Lower leg skin (tissue), 4 donors: ENCODE measurements at regions not wholly inside any gene's neighbourhood (a gene's known extent, or its start where the extent isn't known, plus 50 kb on each side); places are given as distances from the start of the nearest gene placed in this dataset.

Source experiments
- DNase-seq, 2 donors: peaks; one replicate each; pipeline ENCODE4 v3.0.0-alpha.2; 2019; ENCODE audit warnings: low spot score in 2 of 2
- H3K4me3 ChIP-seq: fragments of 200-600 bp; sonication (generic); 2 replicates; pipeline ENCODE4 v1.5.1; 2017; ENCODE audit warnings: mild to moderate bottlenecking, low read depth; ENCODE audit not compliant: poor library complexity, severe bottlenecking
- POLR2A ChIP-seq, 2 donors: fragments of 450-650 bp; IDR thresholded peaks; one replicate each; pipeline ENCODE4 v1.6.1; 2016 to 2017; ENCODE audit warnings: antibody characterized with exemption in 2 of 2, mild to moderate bottlenecking in 1 of 2, moderate library complexity in 1 of 2
- WGBS, 2 donors: methylation state at CpG; one replicate each; pipeline ENCODE4 v1.1.5; 2018; 5-methylcytosine and 5-hydroxymethylcytosine counted together
- intact Hi-C: fragments of 100-400 bp; cut with DNase I; formaldehyde crosslinking; loops from one replicate; pipeline ENCODE4 v1.15.0; 2023; ENCODE audit warnings: low total_unique reads
- TF ChIP-seq, protein P1 (sequence below), 3 donors: fragments of 450-650 bp; IDR thresholded peaks; one replicate each; pipeline ENCODE4 v1.5.1; 2016; ENCODE audit warnings: antibody characterized with exemption in 3 of 3, mild to moderate bottlenecking in 3 of 3, moderate library complexity in 2 of 3

DNA sequence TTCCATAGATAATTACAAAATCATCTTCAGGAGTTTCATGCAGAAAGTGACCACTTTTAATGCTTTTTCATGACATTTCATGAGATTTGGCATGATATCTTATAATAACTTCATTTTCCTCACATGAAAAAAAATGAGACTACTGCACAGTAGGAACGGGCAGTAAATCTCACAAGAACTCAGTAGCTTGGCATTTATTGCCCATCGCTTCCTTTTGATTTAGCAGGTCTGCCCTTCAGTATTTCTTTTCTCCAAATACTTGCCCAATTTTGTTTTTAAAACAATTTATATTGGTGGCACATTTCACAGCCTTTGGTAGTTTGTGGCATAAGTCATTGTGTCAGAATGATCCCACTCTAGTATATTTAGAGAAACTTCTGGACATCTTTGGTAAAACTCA, 711.8 kb upstream of the CHD1 start:
- DNase-seq, result no peak
- WGBS, 2 donors, result 74 to 76% methylated on average over 2 of the region's 2 CpGs
- TF ChIP-seq, protein P1, sequence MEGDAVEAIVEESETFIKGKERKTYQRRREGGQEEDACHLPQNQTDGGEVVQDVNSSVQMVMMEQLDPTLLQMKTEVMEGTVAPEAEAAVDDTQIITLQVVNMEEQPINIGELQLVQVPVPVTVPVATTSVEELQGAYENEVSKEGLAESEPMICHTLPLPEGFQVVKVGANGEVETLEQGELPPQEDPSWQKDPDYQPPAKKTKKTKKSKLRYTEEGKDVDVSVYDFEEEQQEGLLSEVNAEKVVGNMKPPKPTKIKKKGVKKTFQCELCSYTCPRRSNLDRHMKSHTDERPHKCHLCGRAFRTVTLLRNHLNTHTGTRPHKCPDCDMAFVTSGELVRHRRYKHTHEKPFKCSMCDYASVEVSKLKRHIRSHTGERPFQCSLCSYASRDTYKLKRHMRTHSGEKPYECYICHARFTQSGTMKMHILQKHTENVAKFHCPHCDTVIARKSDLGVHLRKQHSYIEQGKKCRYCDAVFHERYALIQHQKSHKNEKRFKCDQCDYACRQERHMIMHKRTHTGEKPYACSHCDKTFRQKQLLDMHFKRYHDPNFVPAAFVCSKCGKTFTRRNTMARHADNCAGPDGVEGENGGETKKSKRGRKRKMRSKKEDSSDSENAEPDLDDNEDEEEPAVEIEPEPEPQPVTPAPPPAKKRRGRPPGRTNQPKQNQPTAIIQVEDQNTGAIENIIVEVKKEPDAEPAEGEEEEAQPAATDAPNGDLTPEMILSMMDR (IDR thresholded peaks at IDR 0.05), result no peak
- no peak for TF ChIP-seq POLR2A (IDR thresholded peaks at IDR 0.05)
- intact Hi-C loops, result no loop called here
- no peak overlapping the region for H3K4me3 ChIP-seq

DNA sequence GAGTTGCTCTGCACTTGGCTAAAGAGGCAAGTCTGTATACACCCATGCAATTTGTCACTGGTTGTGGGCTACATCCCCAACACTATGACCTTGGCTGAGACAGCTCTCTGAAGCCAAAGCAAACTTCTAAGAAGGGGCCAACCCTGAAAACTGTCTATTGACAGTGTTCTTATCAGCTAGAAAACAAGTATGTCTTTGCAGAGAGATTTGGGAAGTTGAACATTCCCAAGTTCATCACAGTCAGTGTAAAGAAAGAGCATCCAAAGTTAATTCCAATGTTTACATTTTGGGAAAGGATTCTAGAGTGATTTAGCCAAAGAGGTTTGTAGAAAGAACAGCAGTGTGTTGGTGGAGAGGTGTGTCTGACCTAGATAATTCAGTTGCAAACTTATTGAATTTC, 711.1 kb upstream of the CHD1 start:
- intact Hi-C loops, result no loop called here
- no peak for DNase-seq

DNA sequence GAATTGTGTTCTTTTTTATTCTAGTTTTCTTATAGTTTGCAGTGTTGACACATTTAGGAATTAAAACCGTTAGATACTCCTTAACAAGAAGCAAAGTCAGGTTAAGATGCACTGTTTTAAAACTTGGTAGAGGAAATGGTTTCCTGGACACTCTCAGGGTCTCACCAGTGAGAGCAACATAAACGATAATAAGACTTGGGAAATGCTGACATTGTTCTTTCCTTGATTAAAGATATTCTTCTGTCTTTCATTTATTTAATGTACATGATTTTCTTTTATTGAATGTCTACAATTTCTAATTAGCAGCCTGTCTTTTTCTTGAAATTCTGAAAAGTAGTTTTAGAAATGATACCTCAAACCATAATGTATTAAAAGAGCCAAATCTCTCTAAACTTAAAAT, 707.9 kb upstream of the CHD1 start:
- intact Hi-C loops, result no loop called here
- no peak for DNase-seq
- H3K4me3 ChIP-seq, result no peak overlapping the region
- 71 to 79% methylated on average over 2 of the region's 2 CpGs for WGBS, 2 donors
- TF ChIP-seq POLR2A (IDR thresholded peaks at IDR 0.05), result no peak
- TF ChIP-seq, protein P1 (IDR thresholded peaks at IDR 0.05), result no peak

More for the DNA sequence above, 711.1 kb upstream of the CHD1 start:
- no peak for TF ChIP-seq POLR2A (IDR thresholded peaks at IDR 0.05)
- TF ChIP-seq, protein P1 (IDR thresholded peaks at IDR 0.05), result no peak
- no peak overlapping the region for H3K4me3 ChIP-seq

DNA sequence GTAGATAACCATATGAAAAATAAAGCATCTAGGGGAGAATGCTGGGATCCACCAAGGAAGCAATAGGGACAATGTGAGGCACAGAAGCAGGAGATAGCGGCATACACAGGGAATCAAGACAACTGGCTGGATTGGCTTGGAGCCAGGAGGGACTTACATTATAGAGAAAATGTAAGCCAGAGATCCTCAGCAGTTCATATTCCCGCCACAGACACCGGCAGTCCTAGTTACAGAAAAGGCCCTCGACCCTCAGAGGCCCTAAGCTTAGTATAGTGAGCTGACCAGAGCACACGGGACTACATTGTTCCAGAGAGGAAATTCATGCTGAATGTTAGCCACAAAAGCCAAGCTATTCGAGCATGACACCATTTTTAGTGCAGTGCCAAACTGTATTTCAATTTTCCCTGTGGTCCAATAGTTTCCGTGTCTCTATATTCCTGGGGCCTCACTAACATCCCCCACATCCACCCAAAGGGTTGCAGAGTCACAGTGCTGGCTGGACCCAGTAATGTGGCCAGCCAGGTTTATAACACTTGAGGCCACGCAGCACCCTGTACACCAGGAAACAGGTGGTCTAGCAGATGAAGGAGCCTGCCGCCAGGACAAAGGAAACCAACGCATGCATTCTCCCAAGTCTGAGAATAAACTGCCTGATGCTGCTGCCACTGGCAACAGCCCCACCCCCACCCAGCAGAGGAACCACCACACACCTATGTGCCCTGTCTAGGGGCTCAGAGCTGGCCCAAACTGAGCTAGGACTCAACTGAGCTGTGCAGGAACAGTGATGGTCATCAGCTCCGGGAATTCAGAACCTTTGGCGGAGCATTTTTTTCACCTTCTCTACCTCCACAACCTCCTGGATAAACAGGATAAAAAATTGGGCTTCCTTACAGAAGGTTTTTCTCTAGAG, 693.2 kb upstream of the CHD1 start:
- no peak for TF ChIP-seq POLR2A (IDR thresholded peaks at IDR 0.05)
- TF ChIP-seq, protein P1 (IDR thresholded peaks at IDR 0.05), result no peak
- no peak overlapping the region for H3K4me3 ChIP-seq
- no peak for DNase-seq

DNA sequence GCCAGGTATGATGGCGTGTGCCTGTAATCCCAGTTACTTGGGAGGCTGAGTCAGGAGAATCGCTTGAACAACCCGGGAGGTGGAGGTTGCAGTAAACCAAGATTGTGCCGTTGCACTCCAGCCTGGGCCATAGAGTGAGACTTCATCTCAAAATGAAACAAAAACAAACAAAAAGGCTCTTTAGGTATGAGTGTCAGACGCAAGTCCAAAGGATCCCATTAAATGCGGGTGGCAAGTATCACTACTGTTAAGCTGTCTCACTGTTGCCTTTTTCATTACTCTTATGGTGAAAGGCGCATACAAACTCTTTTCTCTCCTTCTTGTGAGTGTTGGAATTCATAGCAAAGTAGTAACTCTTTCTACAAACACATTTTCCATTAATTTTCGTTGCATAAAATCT, 688.5 kb upstream of the CHD1 start:
- H3K4me3 ChIP-seq, result no peak overlapping the region
- TF ChIP-seq, protein P1 (IDR thresholded peaks at IDR 0.05), result no peak
- no peak for TF ChIP-seq POLR2A (IDR thresholded peaks at IDR 0.05)
- 89 to 90% methylated on average over 8 of the region's 8 CpGs for WGBS, 2 donors
- no peak for DNase-seq
- intact Hi-C loops, result no loop called here

More for the DNA sequence above, 693.2 kb upstream of the CHD1 start:
- 76 to 80% methylated on average over 12 of the region's 12 CpGs for WGBS, 2 donors
- intact Hi-C loops, result no loop called here
